ENCODE measurements at regions not wholly inside any gene's neighbourhood (a gene's known extent, or its start where the extent isn't known, plus 50 kb on each side); places are given as distances from the start of the nearest gene placed in this dataset.

DNA sequence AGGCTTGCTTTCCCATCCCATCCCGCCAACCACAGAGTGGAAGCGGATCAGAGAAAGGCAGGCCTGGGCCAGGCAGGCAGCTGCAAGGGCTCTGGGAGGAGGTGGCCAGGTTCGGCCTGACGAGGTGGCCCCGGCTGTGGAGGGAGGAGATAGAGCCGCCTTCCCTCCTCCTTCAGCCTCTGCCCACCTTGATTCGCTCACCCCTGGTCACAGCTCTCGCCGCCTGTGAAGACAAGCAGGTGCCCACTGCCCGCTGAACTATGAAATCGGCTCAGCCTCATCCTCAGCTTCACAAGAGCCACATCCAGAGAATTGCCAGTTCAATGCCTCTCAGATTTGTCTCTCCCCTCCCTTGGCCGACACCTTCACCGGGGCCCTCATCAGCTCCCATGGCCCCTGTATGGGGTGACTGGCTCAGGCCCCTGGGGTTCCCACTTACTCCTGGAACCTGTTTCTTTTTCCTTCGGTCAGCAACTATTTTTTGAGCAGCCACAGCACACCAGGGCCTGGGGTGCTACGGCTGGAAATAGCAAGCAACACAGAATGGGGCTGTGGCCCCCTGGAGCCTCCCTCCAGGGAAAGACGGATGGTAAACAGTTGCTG lies 80.0 kb upstream of the CHST15 start:
- TF ChIP-seq, protein P1, sequence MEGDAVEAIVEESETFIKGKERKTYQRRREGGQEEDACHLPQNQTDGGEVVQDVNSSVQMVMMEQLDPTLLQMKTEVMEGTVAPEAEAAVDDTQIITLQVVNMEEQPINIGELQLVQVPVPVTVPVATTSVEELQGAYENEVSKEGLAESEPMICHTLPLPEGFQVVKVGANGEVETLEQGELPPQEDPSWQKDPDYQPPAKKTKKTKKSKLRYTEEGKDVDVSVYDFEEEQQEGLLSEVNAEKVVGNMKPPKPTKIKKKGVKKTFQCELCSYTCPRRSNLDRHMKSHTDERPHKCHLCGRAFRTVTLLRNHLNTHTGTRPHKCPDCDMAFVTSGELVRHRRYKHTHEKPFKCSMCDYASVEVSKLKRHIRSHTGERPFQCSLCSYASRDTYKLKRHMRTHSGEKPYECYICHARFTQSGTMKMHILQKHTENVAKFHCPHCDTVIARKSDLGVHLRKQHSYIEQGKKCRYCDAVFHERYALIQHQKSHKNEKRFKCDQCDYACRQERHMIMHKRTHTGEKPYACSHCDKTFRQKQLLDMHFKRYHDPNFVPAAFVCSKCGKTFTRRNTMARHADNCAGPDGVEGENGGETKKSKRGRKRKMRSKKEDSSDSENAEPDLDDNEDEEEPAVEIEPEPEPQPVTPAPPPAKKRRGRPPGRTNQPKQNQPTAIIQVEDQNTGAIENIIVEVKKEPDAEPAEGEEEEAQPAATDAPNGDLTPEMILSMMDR (IDR thresholded peaks at IDR 0.05): no peak
- no peak for TF ChIP-seq POLR2A (IDR thresholded peaks at IDR 0.05)

Data from Peyer's patch (tissue), 4 donors.